Right hindlimb (tissue), 1 donor: ENCODE measurements at regions not wholly inside any gene's neighbourhood (a gene's known extent, or its start where the extent isn't known, plus 50 kb on each side); places are given as distances from the start of the nearest gene placed in this dataset.

Experiments used
- DNase-seq: peaks from one replicate; pipeline ENCODE4 v3.0.0-alpha.2; 2018

DNA sequence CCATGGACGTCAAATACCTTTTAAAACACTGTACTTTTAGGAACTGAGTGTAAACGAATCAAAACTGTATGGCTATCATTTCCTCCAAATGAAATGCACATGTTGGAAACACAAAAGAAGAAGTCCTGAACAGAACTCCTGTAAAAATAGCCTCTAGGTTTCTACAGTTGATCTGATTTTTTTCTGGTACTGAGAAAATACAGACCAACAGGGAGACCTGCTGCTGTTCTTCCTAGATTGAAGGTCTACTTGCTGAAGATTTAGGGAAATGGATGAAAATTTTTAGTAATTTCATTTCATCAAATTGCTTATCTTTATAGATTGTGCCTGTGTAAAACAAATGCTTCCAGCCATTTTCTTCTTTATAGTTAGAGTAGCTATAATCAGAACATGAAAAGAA lies 520.4 kb downstream of the SLITRK6 start:
- no peak for DNase-seq

DNA sequence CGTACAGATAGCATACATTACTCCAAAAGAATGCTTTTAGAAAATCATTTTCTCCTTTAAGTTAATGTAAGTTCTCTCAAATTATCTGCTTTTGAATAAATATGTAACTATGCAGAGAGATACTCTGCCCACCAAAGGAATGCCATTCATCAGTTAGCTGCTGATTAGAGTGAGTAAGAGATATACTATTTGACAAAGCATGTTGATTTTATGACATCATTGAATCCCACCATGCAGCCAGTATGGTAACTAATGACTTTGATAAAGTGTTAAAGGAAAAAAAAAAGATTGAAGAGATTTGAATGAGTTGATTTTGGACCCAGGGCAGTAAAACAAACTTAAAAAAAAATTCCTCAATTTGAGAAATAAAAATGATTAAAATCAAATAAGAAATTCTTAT lies 521.5 kb downstream of the SLITRK6 start:
- no peak for DNase-seq

DNA sequence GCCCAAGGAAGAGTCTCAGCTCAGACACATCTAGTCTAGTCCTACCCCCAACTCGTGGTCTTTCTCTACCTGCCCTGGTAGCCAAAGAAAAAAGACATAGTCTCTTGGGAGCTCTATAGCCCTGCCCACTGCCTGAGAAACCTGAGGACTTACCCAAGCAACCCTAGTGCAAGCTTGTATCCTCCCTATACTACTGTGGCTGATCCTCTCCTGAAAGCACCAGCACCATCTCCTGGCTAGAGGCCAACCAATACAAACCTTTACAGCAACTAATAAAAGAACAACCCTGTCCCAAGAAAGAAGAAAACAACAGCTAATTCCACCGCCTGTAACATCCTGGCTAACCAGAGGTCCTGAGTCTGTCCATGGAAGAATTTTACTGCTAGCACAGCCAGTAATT lies 532.4 kb downstream of the SLITRK6 start:
- DNase-seq, result no peak

DNA sequence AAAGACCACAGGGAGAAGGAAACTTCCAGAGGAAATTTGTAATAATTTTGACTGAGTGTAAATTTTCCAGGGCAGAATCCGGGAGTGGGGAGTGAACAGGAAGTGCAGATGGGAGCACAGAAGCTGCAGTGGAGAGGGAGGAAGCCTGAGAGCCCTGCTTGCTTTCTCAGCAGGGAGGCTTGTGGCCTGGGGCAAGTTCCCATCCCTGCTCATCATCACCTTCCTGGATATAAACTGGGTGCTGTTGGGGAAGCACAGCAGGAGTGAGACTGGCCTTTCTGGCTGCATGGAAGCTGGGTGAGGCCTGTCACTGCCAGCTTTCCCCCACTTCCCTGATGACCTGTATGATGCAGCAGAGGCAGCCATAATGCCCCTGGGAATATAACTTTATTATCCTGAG lies 532.9 kb downstream of the SLITRK6 start:
- DNase-seq, result no peak

DNA sequence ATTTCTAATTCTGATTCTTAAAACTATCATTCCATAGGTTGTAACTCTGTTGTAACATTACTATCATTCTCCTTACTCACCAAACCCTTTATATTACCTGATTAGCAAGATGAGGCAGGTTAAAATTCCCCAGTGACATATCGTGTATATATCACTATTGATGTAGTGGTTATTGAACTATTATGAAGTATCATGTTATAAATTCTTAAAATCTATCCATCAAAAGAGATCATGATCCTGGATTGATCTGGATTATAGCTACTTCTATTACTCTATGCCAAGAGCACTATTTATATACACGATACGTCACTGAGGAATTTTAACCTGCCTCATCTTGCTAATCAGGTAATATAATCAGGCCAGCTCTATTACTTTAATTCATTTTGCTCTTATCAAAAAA lies 533.9 kb downstream of the SLITRK6 start:
- no peak for DNase-seq

DNA sequence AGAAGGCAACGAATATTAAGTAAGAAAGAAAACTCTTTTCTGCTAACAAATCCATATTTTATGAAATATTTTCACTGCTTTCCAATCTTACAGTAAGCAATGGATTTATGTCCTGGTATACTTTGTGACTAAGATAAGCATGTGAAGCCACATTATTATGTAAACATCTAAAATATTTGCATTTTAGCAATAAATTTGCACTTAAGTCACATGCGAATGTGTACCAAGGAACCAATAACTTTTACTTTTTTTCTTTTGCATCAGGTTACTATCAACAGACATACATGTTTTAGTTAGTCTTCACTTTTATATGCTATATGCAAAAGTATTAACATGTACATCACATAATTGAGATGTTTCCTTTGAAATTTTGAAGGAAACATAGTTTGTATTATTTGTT lies 536.7 kb downstream of the SLITRK6 start:
- DNase-seq, result no peak

DNA sequence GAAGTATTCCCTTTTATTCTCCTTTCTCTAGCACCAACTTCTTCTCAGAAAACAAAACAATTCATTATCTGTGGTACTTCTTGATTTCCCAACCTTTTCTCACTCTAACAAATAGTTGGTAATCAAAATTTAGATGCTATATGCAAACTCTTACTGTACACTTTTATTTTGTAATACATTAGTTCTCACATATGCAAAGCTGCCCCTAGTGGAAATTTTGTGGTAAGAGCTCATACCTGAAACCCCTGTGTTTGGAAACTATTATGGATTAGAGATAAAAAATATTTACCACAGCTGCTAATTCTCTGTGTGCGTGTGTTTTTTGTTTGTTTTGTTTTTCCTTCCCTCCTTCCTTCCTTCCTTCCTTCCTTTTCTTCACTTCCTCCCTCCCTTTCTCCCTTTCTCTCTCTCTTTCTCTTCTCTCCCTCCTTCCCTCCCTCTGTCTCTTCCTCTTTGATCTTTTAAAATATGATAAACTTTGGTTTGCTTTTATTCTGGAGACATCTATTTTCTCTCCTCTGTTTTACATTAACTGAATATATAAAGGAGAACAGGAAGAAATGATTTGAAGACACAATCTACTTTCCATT lies 537.4 kb downstream of the SLITRK6 start:
- DNase-seq, result no peak

DNA sequence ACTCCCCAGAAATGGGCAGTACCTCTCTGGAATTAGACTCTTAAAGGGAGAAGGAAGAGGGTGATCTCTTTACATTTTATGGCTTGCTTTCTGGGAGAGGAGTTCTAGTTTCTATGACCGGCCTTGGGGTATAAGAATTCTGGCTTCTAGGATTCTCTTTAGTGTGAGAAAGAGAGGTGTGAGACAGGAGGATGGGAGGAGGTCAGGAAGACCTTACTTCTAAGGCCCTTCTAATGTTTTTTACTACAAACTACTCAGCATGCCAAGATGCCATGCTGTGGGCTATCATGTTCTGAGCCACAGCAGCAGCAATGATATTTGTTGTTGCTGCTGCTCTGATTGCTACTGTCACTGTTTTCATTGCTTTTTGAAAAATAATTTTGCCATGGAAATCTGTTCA lies 538.3 kb downstream of the SLITRK6 start:
- no peak for DNase-seq

DNA sequence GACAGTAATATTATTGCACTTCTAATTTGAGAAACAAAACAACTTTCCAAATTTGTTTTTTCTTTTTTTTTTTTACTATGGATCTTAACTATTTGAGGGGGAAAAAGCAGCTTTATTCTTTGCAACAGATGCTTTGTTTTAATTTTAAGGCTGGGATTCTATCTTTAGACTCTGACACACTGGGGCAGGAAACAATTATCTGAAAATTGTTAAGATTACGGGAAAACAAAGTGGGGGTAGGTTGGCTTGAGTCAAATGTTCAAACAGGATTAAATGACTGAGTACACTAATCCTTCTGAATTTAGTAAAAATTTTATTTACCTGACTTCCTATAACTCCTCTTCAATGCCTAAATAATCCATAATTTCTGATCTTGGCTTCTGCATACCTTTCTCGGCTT lies 543.2 kb downstream of the SLITRK6 start:
- no peak for DNase-seq

DNA sequence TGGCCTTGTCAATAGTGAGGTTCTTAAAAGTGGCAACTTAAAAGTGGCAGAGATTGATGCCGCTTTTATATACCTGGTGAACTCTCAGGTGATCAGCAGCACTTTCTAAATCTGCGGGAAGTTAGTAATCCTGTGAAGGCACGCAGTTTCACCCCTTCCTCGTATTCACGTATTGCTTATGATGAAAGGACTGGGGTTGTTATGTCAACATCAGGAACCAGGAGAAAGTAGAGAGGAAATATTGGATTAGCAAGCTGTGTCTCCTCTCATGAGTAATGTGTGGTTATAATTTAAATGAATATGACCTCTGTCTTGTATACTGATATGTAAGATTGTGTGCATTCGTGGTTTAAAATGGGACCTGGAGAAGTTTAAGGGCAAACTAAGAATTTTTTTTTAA lies 544.6 kb downstream of the SLITRK6 start:
- no peak for DNase-seq

DNA sequence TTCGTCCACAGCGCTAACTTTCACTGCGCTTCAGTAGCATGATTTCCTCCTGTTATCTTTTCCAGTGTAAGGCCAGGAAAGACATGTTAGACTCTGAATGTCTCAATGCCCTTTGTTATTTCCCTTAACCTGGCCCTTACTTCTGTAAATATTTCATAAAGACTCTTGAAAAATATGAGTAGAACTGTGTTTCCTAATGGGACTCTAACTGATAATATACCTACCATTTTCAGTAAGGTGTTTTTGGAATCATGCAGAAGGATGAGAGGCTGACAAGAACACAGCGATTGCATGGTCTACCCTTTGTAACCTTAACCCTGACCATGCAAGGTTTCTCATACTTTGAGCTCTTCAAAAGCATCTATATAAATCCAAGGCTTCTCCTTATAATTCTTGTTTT lies 550.1 kb downstream of the SLITRK6 start:
- no peak for DNase-seq

DNA sequence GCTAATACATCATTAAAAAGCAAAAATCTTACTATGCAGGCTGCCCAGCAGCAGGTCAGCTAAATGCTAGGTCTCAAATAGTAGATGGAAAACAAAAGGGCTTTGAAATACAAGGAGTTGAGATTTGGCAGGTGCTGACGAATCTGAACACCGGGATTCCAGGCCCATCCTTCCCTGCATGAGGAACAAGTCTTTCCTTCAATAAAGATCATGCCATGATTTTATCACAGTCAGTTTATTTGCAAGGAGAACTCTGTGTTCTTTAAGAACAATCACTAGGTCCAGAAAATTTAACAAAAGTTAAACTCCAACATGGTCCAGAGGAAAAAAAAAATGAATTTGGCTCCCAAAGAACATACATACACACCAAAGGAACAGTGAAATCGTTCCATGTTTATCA lies 551.4 kb downstream of the SLITRK6 start:
- no peak for DNase-seq

DNA sequence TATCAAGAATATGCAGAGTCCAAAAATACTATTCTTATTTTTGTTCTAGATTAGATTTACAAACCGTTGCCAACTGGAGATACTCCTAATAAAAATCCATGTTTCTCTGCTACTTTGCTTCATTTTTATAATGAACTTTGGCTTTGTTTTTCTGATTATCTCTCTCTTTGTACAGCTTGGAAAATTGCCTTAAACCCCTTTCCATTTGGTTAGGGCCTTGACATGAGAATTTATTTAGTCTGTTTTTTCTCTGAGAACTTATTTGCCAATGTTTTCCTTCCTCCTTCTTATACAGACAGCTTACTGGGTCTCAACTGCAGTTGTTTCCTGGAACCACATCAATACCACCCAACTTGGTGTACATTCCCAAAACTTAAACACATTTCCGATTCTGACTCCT lies 555.4 kb downstream of the SLITRK6 start:
- DNase-seq, result no peak

DNA sequence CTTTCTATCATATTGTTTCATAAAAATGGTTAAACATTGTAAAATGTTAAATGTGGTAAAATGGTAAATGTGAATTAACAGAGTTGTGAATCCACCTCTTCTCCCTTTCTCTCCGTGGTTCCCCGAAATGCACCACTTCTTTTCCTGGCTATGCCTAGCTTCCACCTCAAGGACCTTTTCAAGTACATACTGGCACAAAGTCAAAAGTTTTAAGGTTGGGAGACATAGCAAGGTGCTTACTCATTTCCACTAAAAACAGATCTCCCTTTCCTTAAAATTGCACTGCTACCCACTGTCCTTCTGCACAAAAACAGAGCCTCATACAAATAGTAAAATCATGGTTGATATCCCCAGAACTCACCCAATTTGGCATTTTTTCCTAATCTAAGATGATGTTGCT lies 558.2 kb downstream of the SLITRK6 start:
- no peak for DNase-seq

DNA sequence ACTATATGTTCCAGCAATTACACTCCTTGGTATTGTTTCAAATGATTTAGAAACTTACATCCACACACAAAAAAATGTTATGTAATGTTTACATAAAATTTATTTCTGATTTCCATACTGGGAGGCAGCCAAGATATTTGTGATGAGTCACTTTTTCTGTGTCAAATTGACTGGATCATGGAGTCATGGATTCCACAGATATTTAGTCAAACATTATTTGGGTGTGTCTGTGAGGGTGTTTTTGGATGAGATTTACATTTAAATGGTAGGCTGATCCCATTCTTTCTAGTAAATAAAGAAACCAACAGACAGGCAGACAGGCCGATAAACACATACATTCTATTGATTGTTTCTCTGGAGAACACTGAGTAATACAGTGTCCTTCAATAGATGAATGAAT lies 562.8 kb downstream of the SLITRK6 start:
- no peak for DNase-seq

DNA sequence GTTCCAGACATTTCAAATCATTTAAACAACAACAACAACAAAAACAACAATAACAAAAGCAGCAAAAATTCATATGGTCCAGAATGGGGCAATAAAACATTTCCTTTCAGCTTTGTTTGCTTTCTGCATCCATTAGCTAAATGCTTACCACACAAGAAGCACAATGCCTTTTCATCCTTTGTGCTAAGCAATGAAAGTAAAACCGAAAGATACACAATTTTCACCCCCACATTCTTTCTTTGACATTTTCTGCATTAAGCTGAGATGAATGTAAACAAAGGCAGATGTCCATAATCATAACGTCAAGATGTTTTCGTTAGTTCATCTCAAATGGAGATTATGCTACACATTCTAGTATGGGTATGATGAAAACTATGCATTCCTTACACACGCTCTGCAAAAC lies 568.5 kb downstream of the SLITRK6 start:
- DNase-seq, result no peak

DNA sequence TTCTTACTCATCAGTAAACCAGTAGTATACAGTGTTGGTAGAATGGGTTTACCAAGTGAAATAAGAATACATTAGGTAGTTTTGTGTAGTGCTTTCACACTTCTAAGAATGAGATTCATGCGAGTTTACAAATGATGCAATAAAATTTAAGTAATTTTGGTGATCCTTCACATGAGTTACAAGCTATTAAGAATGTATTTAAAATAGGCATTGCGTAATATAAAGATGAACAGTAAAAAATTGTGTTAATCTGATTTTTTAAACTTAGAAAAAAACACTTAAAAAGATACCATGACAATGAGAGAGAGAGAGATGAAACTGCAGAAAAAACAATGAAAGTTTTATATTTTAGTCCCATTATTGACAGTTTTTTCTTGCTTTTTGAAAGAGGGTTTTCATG lies 570.5 kb downstream of the SLITRK6 start:
- DNase-seq, result no peak

DNA sequence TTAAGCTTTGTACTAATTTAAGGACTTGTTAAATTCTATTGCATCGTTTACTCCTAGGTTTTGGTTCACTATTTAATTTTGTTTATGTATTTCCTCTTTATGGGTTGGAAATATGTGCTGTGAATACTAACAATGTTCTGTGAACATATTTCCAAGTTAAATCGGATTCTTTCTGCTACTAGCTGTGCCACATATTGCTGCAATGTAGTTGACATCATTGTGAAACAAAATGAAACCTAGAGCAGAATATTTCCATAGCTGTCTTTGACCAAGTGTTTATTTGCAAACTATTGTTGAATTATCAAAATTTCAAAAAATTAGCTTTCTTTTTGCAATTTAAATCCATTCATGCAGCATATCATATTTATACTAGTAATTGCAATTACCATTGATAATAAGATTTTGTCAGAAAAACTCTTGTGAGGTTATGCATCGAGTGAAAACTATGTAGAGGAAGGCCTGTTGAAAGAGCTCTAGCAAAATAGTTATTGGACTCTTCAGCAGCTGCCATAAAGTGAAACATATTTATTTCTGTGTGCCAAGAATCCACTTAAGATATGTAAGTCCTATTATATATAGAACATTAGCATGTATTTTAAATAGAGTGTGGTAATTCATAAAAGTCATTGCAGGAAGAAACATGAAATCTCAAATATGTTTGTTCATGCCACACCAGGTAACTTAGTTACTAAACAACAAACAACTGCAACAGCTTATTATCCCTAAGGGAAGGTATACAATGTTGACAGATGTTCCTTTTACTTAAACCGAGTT lies 575.1 kb downstream of the SLITRK6 start:
- no peak for DNase-seq

DNA sequence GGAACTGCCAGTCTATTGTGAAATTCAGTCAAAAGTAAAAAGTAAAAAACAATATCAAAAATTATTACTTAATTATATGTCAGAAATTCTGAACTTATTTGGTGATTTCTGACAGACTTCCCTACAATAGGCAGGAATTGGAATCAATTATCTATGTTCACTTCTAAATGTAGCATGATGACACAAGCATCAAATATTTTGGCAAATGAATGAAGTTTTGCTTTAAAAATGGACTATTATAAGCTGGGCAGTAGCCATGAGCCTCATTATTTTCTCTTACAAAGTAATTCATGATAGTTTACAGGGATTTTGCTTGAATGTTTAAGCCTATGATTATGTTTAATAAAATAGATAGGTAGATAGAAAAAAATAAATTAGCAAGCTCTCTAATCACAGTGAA lies 582.6 kb downstream of the SLITRK6 start:
- no peak for DNase-seq

DNA sequence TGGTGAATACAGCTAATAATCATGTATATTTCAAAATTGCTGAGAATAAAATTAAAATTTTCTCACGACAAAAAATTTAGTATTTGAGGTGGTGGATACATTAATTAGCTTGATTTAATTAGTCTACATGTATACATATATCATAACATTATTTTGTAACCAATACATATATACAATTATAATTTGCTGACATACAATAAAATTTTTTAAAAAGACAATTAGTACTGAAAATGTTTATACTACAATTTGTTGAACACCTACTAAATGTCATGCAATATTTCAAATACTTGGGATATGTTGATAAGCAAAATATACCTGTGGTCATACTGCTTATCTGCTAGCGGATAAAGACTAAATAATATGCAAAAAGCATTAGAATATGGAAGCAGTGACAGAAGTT lies 586.5 kb downstream of the SLITRK6 start:
- no peak for DNase-seq

DNA sequence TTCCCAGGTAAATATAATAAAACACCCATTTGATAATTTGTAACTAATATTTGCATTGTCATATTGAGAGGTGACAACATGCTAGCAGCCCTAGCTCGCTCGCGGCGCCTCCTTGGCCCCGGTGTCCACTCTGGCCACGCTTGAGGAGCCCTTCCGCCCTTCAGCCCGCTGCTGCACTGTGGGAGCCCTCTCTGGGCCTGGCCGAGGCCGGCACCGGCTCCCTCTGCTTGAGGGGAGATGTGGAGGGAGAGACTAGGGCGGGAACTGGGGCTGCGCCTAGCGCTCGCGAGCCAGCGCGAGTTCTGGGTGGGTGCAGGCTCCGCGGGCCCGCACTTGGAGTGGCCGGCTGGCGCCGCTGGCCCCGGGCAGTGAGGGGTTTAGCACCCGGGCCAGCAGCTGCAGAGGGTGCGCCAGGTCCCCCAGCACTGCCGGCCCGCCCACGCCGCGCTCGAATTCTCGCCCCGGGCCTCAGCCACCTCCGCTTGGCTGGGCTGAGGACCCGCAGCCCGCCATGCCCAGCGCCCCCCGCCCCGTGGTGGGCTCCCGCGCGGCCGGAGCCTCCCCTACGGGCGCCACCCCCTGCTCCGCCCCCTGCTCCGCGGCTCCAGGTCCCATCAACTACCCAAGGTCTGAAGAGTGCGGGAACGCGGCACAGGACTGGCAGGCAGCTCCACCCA lies 594.4 kb downstream of the SLITRK6 start:
- DNase-seq, result no peak

DNA sequence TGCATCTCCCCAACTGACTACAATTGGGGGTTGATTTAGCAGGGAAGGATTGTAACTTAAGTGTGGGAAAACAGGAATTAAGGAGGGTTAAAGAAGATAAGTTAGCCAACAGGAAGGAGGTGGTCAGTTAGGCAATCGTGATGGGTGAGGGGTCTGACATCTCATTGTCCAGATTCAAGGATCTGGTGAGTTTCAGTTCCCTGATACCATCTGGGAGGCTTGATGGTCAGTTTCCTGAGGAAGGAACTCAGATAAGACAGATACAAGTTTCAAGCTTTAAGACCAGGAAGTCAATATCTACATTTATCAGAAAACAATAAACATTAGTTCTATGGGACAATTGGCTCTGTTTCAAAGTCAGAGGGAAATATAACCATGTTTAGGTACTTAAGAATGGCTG lies 601.8 kb downstream of the SLITRK6 start:
- no peak for DNase-seq

DNA sequence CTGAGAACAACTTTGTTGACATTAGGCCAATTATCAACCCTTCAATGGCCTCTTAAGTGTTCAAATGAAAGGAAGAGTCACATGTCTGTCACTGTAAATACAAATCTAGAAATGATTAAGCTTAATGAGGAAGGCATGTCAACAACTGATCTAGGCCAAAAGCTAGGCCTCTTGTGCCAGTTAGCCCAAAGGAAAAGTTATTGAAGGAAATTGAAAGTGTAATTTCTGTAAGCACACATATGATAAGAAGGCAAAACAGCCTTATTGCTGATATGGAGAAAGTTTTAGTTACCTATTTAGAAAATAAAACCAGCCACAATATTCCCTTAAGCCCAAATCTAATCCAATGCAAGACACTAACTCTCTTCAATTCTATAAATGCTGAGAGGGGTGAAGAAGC lies 604.7 kb downstream of the SLITRK6 start:
- no peak for DNase-seq

DNA sequence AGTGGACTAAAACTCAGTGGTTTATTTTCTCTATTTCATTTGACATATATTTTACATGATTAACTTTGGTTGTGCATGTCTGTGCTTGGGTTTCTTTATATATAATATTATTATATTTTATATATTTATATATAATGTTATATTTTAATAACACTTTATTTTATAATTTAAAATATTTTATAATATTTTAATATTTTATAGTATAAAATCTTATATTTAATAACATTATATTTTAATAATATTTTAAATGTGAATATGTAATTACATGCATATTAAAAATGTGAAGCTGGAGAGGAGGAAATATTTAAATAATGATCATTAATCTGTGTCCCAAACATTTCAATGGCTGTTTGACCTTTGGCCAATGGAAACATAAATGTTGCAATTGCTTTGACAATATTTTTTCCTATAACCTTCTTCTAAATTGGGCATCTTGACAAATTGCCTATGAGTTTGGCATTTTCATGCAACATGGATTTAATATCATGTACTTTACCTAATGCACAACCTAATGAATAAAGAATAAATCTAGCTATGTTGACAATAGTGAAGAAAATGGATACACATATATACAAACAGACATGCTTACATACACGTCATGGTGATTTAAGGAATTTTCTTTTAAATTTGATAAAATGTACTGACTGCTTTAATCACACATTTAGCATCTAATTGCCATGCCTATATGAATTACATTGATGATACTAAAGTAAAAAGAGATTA lies 607.1 kb downstream of the SLITRK6 start:
- DNase-seq, result no peak
